GM23338 (cell line): ENCODE measurements at regions not wholly inside any gene's neighbourhood (a gene's known extent, or its start where the extent isn't known, plus 50 kb on each side); places are given as distances from the start of the nearest gene placed in this dataset.

Source experiments
- ATAC-seq: fragments of 200-7000 bp; cut with Tn5 transposase; 3 replicates; pipeline ENCODE4 v1.9.1; 2020
- DNase-seq: peaks from one replicate; pipeline ENCODE4 v3.0.0-alpha.2; 2015; ENCODE audit warnings: low spot score
- H2AFZ ChIP-seq: fragments of 200-600 bp; sonication (generic); 2 replicates; pipeline ENCODE4 v1.8.0; 2016; ENCODE audit warnings: antibody characterized with exemption, mild to moderate bottlenecking, moderate library complexity
- H3F3A ChIP-seq: fragments of 200-600 bp; sonication (generic); replicated peaks from 2 replicates; pipeline ENCODE4 v1.8.0; 2017; ENCODE audit warnings: antibody characterized with exemption, mixed run types, low read depth
- H3K27ac ChIP-seq: fragments of 200-600 bp; sonication (generic); 2 replicates; pipeline ENCODE4 v1.6.1; 2016; ENCODE audit warnings: low read depth
- H3K27me3 ChIP-seq: fragments of 200-600 bp; sonication (generic); 2 replicates; pipeline ENCODE4 v1.8.0; 2016; ENCODE audit warnings: mild to moderate bottlenecking, mixed run types, moderate library complexity; ENCODE audit not compliant: insufficient read depth
- H3K36me3 ChIP-seq: fragments of 200-600 bp; sonication (generic); 2 replicates; pipeline ENCODE4 v1.8.0; 2016; ENCODE audit warnings: mild to moderate bottlenecking; ENCODE audit not compliant: insufficient read depth
- H3K4me1 ChIP-seq: fragments of 200-600 bp; sonication (generic); 2 replicates; pipeline ENCODE4 v1.8.0; 2016; ENCODE audit warnings: mild to moderate bottlenecking, moderate library complexity; ENCODE audit not compliant: insufficient read depth
- H3K4me2 ChIP-seq: fragments of 200-600 bp; sonication (generic); 2 replicates; pipeline ENCODE4 v1.7.1; 2017; ENCODE audit warnings: mixed run types
- H3K4me3 ChIP-seq: fragments of 200-600 bp; sonication (generic); 2 replicates; pipeline ENCODE4 v1.6.1; 2016; ENCODE audit warnings: mixed run types
- H3K79me2 ChIP-seq: fragments of 200-600 bp; sonication (generic); replicated peaks from 2 replicates; pipeline ENCODE4 v1.8.0; 2017; ENCODE audit warnings: mild to moderate bottlenecking; ENCODE audit not compliant: insufficient read depth
- H3K9me2 ChIP-seq: fragments of 200-600 bp; sonication (generic); 2 replicates; pipeline ENCODE4 v1.8.0; 2017; ENCODE audit not compliant: insufficient read depth
- H4K20me1 ChIP-seq: fragments of 200-600 bp; sonication (generic); replicated peaks from 2 replicates; pipeline ENCODE4 v1.8.0; 2017; ENCODE audit warnings: mild to moderate bottlenecking; ENCODE audit not compliant: insufficient read depth
- H3K27ac Mint-ChIP-seq: 2 replicates; pipeline ENCODE4 v1.8.0; 2020; ENCODE audit warnings: inconsistent platforms, mild to moderate bottlenecking, moderate library complexity, mixed read lengths
- H3K27me3 Mint-ChIP-seq: 3 replicates; pipeline ENCODE4 v1.8.0; 2022; ENCODE audit warnings: low read depth, mild to moderate bottlenecking, moderate library complexity, mixed read lengths, inconsistent platforms; ENCODE audit not compliant: insufficient read depth, poor library complexity
- H3K36me3 Mint-ChIP-seq: 3 replicates; pipeline ENCODE4 v1.8.0; 2021; ENCODE audit warnings: low read depth, mild to moderate bottlenecking, inconsistent platforms, moderate library complexity, mixed read lengths
- H3K4me1 Mint-ChIP-seq: 3 replicates; pipeline ENCODE4 v1.8.0; 2020; ENCODE audit warnings: mild to moderate bottlenecking, inconsistent platforms, mixed read lengths
- H3K4me3 Mint-ChIP-seq: 3 replicates; pipeline ENCODE4 v1.8.0; 2021; ENCODE audit warnings: moderate library complexity, mild to moderate bottlenecking, inconsistent platforms, mixed read lengths
- H3K9me3 Mint-ChIP-seq: 3 replicates; pipeline ENCODE4 v1.8.0; 2020; ENCODE audit warnings: moderate library complexity, mild to moderate bottlenecking, inconsistent platforms, mixed read lengths
- ETS1 ChIP-seq: IDR thresholded peaks from 2 replicates; pipeline ENCODE4 v1.6.1; 2016; ENCODE audit warnings: antibody characterized with exemption
- EZH2phosphoT487 ChIP-seq: fragments of 200-600 bp; sonication (generic); IDR thresholded peaks from one replicate; pipeline ENCODE4 v1.8.1; 2018; ENCODE audit warnings: antibody characterized with exemption; ENCODE audit not compliant: unreplicated experiment
- JUNB ChIP-seq: IDR thresholded peaks from one replicate; pipeline ENCODE4 v1.6.1; 2016; ENCODE audit warnings: antibody characterized with exemption; ENCODE audit not compliant: unreplicated experiment
- NANOG ChIP-seq: IDR thresholded peaks from 2 replicates; pipeline ENCODE4 v1.6.1; 2016; ENCODE audit warnings: antibody characterized with exemption, borderline replicate concordance
- POLR2AphosphoS5 ChIP-seq: IDR thresholded peaks from 2 replicates; pipeline ENCODE4 v1.6.1; 2016; ENCODE audit warnings: antibody characterized with exemption, low read depth
- STAT1 ChIP-seq: IDR thresholded peaks from one replicate; pipeline ENCODE4 v1.6.1; 2016; ENCODE audit warnings: antibody characterized with exemption; ENCODE audit not compliant: unreplicated experiment
- ZNF114 ChIP-seq: fragments of 250-450 bp; sonication (Bioruptor Pico); IDR thresholded peaks from 2 replicates; pipeline ENCODE4 v1.5.0; 2020; ENCODE audit warnings: mild to moderate bottlenecking, moderate library complexity
- ZNF331 ChIP-seq: fragments of 250-450 bp; sonication (Bioruptor Pico); IDR thresholded peaks from 2 replicates; pipeline ENCODE4 v1.5.0; 2020; ENCODE audit warnings: low read depth, mild to moderate bottlenecking, moderate library complexity
- TF ChIP-seq, protein P1 (sequence below), 2 experiments: fragments of 200-600 bp in 1 of 2; sonication (generic) in 1 of 2; conservative IDR thresholded peaks; 2 replicates each; pipeline versions ENCODE4 v1.5.1 to v1.6.1; 2016 to 2017; ENCODE audit warnings: antibody characterized with exemption in 2 of 2, low read depth in 2 of 2, mild to moderate bottlenecking in 2 of 2, moderate library complexity in 1 of 2
- TF ChIP-seq, protein P2 (sequence below): fragments of 250-450 bp; sonication (Bioruptor Pico); IDR thresholded peaks from 2 replicates; pipeline ENCODE4 v1.5.0; 2020; ENCODE audit warnings: mild to moderate bottlenecking, moderate library complexity

- Histone ChIP-seq H3K36me3 (no peaks in the 10 kb centered on the region), H2AFZ (no peak overlapping the region), H3K4me2 (no peak overlapping the region), H3K27me3 (no peaks in the 10 kb centered on the region), H3K4me1 (no peaks in the 10 kb centered on the region), H3F3A (no peaks in the 10 kb centered on the region), H3K79me2 (no peaks in the 10 kb centered on the region), H3K9me2 (peaks cover 3% of the 10 kb centered on the region), H4K20me1 (no peaks in the 10 kb centered on the region), H3K27ac (no peak overlapping the region), H3K4me3 (no peak overlapping the region)
- Mint-ChIP-seq H3K27ac (no peak overlapping the region), H3K4me3 (no peak overlapping the region), H3K4me1 (no peaks in the 10 kb centered on the region), H3K27me3 (peaks cover 6% of the 10 kb centered on the region), H3K36me3 (no peaks in the 10 kb centered on the region), H3K9me3 (peaks cover 18% of the 10 kb centered on the region)
- no peak for TF ChIP-seq POLR2AphosphoS5
- no peak for TF ChIP-seq ETS1
- no peak for TF ChIP-seq ZNF114
- TF ChIP-seq, protein P1, sequence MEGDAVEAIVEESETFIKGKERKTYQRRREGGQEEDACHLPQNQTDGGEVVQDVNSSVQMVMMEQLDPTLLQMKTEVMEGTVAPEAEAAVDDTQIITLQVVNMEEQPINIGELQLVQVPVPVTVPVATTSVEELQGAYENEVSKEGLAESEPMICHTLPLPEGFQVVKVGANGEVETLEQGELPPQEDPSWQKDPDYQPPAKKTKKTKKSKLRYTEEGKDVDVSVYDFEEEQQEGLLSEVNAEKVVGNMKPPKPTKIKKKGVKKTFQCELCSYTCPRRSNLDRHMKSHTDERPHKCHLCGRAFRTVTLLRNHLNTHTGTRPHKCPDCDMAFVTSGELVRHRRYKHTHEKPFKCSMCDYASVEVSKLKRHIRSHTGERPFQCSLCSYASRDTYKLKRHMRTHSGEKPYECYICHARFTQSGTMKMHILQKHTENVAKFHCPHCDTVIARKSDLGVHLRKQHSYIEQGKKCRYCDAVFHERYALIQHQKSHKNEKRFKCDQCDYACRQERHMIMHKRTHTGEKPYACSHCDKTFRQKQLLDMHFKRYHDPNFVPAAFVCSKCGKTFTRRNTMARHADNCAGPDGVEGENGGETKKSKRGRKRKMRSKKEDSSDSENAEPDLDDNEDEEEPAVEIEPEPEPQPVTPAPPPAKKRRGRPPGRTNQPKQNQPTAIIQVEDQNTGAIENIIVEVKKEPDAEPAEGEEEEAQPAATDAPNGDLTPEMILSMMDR (conservative IDR thresholded peaks at IDR 0.05; ENCODE audit: low read depth in 2 of 2), result no peak
- no peak for TF ChIP-seq JUNB
- no peak for TF ChIP-seq ZNF331 (CRISPR knock-in tag)
- TF ChIP-seq NANOG, result no peak
- TF ChIP-seq, protein P2, sequence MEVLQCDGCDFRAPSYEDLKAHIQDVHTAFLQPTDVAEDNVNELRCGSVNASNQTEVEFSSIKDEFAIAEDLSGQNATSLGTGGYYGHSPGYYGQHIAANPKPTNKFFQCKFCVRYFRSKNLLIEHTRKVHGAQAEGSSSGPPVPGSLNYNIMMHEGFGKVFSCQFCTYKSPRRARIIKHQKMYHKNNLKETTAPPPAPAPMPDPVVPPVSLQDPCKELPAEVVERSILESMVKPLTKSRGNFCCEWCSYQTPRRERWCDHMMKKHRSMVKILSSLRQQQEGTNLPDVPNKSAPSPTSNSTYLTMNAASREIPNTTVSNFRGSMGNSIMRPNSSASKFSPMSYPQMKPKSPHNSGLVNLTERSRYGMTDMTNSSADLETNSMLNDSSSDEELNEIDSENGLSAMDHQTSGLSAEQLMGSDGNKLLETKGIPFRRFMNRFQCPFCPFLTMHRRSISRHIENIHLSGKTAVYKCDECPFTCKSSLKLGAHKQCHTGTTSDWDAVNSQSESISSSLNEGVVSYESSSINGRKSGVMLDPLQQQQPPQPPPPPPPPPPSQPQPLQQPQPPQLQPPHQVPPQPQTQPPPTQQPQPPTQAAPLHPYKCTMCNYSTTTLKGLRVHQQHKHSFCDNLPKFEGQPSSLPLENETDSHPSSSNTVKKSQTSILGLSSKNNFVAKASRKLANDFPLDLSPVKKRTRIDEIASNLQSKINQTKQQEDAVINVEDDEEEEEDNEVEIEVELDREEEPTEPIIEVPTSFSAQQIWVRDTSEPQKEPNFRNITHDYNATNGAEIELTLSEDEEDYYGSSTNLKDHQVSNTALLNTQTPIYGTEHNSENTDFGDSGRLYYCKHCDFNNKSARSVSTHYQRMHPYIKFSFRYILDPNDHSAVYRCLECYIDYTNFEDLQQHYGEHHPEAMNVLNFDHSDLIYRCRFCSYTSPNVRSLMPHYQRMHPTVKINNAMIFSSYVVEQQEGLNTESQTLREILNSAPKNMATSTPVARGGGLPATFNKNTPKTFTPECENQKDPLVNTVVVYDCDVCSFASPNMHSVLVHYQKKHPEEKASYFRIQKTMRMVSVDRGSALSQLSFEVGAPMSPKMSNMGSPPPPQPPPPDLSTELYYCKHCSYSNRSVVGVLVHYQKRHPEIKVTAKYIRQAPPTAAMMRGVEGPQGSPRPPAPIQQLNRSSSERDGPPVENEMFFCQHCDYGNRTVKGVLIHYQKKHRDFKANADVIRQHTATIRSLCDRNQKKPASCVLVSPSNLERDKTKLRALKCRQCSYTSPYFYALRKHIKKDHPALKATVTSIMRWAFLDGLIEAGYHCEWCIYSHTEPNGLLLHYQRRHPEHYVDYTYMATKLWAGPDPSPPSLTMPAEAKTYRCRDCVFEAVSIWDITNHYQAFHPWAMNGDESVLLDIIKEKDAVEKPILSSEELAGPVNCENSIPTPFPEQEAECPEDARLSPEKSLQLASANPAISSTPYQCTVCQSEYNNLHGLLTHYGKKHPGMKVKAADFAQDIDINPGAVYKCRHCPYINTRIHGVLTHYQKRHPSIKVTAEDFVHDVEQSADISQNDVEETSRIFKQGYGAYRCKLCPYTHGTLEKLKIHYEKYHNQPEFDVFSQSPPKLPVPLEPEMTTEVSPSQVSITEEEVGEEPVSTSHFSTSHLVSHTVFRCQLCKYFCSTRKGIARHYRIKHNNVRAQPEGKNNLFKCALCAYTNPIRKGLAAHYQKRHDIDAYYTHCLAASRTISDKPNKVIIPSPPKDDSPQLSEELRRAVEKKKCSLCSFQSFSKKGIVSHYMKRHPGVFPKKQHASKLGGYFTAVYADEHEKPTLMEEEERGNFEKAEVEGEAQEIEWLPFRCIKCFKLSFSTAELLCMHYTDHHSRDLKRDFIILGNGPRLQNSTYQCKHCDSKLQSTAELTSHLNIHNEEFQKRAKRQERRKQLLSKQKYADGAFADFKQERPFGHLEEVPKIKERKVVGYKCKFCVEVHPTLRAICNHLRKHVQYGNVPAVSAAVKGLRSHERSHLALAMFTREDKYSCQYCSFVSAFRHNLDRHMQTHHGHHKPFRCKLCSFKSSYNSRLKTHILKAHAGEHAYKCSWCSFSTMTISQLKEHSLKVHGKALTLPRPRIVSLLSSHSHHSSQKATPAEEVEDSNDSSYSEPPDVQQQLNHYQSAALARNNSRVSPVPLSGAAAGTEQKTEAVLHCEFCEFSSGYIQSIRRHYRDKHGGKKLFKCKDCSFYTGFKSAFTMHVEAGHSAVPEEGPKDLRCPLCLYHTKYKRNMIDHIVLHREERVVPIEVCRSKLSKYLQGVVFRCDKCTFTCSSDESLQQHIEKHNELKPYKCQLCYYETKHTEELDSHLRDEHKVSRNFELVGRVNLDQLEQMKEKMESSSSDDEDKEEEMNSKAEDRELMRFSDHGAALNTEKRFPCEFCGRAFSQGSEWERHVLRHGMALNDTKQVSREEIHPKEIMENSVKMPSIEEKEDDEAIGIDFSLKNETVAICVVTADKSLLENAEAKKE (CRISPR knock-in tag), result no peak
- no peak for TF ChIP-seq STAT1
- TF ChIP-seq EZH2phosphoT487, result no peak
- no peak for ATAC-seq
- no peak for DNase-seq
These were observed 192.8 kb downstream of the BCL11B start for GRCh38 chr14:99079061-99079727.
